ENCODE measurements at regions not wholly inside any gene's neighbourhood (a gene's known extent, or its start where the extent isn't known, plus 50 kb on each side); places are given as distances from the start of the nearest gene placed in this dataset.

- TF ChIP-seq POLR2AphosphoS5 (IDR thresholded peaks at IDR 0.05): no peak
- TF ChIP-seq, protein P1, sequence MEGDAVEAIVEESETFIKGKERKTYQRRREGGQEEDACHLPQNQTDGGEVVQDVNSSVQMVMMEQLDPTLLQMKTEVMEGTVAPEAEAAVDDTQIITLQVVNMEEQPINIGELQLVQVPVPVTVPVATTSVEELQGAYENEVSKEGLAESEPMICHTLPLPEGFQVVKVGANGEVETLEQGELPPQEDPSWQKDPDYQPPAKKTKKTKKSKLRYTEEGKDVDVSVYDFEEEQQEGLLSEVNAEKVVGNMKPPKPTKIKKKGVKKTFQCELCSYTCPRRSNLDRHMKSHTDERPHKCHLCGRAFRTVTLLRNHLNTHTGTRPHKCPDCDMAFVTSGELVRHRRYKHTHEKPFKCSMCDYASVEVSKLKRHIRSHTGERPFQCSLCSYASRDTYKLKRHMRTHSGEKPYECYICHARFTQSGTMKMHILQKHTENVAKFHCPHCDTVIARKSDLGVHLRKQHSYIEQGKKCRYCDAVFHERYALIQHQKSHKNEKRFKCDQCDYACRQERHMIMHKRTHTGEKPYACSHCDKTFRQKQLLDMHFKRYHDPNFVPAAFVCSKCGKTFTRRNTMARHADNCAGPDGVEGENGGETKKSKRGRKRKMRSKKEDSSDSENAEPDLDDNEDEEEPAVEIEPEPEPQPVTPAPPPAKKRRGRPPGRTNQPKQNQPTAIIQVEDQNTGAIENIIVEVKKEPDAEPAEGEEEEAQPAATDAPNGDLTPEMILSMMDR (IDR thresholded peaks at IDR 0.05): no peak
- TF ChIP-seq POLR2A (IDR thresholded peaks at IDR 0.05): no peak
Measured at GRCh38 chr11:134997652-134998320, 585.7 kb upstream of the B3GAT1 start.
